ENCODE measurements at regions not wholly inside any gene's neighbourhood (a gene's known extent, or its start where the extent isn't known, plus 50 kb on each side); places are given as distances from the start of the nearest gene placed in this dataset.

DNA sequence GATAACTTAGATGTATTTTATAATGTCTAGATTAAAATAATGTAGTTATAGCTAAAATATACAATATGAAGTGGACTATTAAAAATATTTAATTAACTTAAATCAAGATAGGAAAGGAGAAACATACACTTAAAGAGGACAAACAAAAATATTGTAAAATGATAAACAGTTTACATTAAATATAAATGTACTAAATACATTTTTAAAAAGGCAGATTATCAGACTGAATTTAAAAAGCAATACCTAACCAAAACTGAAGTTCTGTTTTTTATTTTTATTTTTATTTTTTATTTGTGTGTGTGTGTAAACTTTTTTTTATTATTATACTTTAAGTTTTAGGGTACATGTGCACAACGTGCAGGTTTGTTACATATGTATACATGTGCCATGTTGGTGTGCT lies 811.6 kb upstream of the INTU start:
- TF ChIP-seq POLR2A (IDR thresholded peaks at IDR 0.05; ENCODE audit: low read depth, low read length) = no peak
- TF ChIP-seq TAF1 (IDR thresholded peaks at IDR 0.05; ENCODE audit: low read depth, low read length) = no peak
- no peak for TF ChIP-seq POLR2AphosphoS5 (IDR thresholded peaks at IDR 0.05; ENCODE audit: low read depth, low read length)
- TF ChIP-seq SPI1 (IDR thresholded peaks at IDR 0.05; ENCODE audit: low read depth, low read length) = no peak
- TF ChIP-seq PAX5 (IDR thresholded peaks at IDR 0.05; ENCODE audit: insufficient read depth, low read length, severe bottlenecking) = no peak
- no peak for TF ChIP-seq POU2F2 (IDR thresholded peaks at IDR 0.05; ENCODE audit: low read depth, low read length)
